GM18502 (cell line): ENCODE measurements at regions not wholly inside any gene's neighbourhood (a gene's known extent, or its start where the extent isn't known, plus 50 kb on each side); places are given as distances from the start of the nearest gene placed in this dataset.
"Not testable (repeated sequence)": the region's sequence is repeated elsewhere in the genome, so short reads cannot be mapped to it uniquely, and the experiment has no call there.

ENCODE experiments used
- ATAC-seq: cut with Tn5 transposase; IDR thresholded peaks from one replicate; pipeline ENCODE4 v1.9.1; 2021; ENCODE audit warnings: mild to moderate bottlenecking; ENCODE audit not compliant: unreplicated experiment, poor library complexity

- not testable (repeated sequence) for ATAC-seq
Measured at GRCh38 chr6:9290342-9290741, 855.0 kb upstream of the SLC35B3 start.

GRCh38 chr6:9272671-9273070 is 837.3 kb upstream of the SLC35B3 start:
- ATAC-seq: no peak

GRCh38 chr6:9266741-9267140 is 831.4 kb upstream of the SLC35B3 start:
- ATAC-seq: no peak

GRCh38 chr6:9257215-9257614 is 821.9 kb upstream of the SLC35B3 start:
- no peak for ATAC-seq

- no peak for ATAC-seq
Measured at GRCh38 chr6:9254251-9254650, 818.9 kb upstream of the SLC35B3 start.

GRCh38 chr6:9252799-9253198 is 817.5 kb upstream of the SLC35B3 start:
- ATAC-seq: no peak

- no peak for ATAC-seq
Measured at GRCh38 chr6:9250852-9251251, 815.5 kb upstream of the SLC35B3 start.

- no peak for ATAC-seq
Measured at GRCh38 chr6:9248133-9248532, 812.8 kb upstream of the SLC35B3 start.

- no peak for ATAC-seq
Measured at GRCh38 chr6:9240861-9241260, 805.5 kb upstream of the SLC35B3 start.

- ATAC-seq: no peak
Measured at GRCh38 chr6:9236443-9236842, 801.1 kb upstream of the SLC35B3 start.

- ATAC-seq: no peak
Measured at GRCh38 chr6:9233686-9234085, 798.3 kb upstream of the SLC35B3 start.

GRCh38 chr6:9233226-9233625 is 797.9 kb upstream of the SLC35B3 start:
- no peak for ATAC-seq

GRCh38 chr6:9225441-9225871 is 790.1 kb upstream of the SLC35B3 start:
- no peak for ATAC-seq

- ATAC-seq: no peak
Measured at GRCh38 chr6:9224539-9224938, 789.2 kb upstream of the SLC35B3 start.

- not testable (repeated sequence) for ATAC-seq
Measured at GRCh38 chr6:9213717-9214116, 778.4 kb upstream of the SLC35B3 start.

- ATAC-seq: no peak
Measured at GRCh38 chr6:9208966-9209365, 773.6 kb upstream of the SLC35B3 start.

GRCh38 chr6:9205645-9206044 is 770.3 kb upstream of the SLC35B3 start:
- ATAC-seq: no peak

GRCh38 chr6:9204171-9204570 is 768.8 kb upstream of the SLC35B3 start:
- no peak for ATAC-seq

GRCh38 chr6:9200712-9201111 is 765.4 kb upstream of the SLC35B3 start:
- no peak for ATAC-seq

- no peak for ATAC-seq
Measured at GRCh38 chr6:9197726-9198125, 762.4 kb upstream of the SLC35B3 start.

GRCh38 chr6:9195322-9195721 is 760.0 kb upstream of the SLC35B3 start:
- no peak for ATAC-seq

- no peak for ATAC-seq
Measured at GRCh38 chr6:9192405-9192909, 757.1 kb upstream of the SLC35B3 start.

- no peak for ATAC-seq
Measured at GRCh38 chr6:9186148-9186547, 750.8 kb upstream of the SLC35B3 start.
